ENCODE measurements at regions not wholly inside any gene's neighbourhood (a gene's known extent, or its start where the extent isn't known, plus 50 kb on each side); places are given as distances from the start of the nearest gene placed in this dataset.

GRCh38 chr17:34850023-34850422, 111.2 kb downstream of the CCT6B start:
- Histone ChIP-seq H3K27me3 (no peaks in the 10 kb centered on the region), H3K4me3 (no peak overlapping the region), H3K4me1 (peaks cover 0 to 4% (median 0%) of the 10 kb centered on the region in 12 donors), H3K9me3 (no peaks in the 10 kb centered on the region), H3K36me3 (no peaks in the 10 kb centered on the region), H3K27ac (no peak overlapping the region)
- ATAC-seq (no peak), DNase-seq (no peak)
- intact Hi-C loops (cut with DNase I) = no loop called here
- no peak for TF ChIP-seq CTCF (IDR thresholded peaks at IDR 0.05)
- no peak for TF ChIP-seq POLR2A (IDR thresholded peaks at IDR 0.05)
- 80 to 87% (median 82%) methylated on average over 4 of the region's 4 CpGs for whole genome bisulfite sequencing, 4 donors

GRCh38 chr17:34847938-34848337, 113.3 kb downstream of the CCT6B start:
- Histone ChIP-seq H3K27me3 (no peaks in the 10 kb centered on the region), H3K4me3 (no peak overlapping the region), H3K36me3 (no peaks in the 10 kb centered on the region), H3K27ac (no peak overlapping the region), H3K4me1 (no peaks in the 10 kb centered on the region), H3K9me3 (no peaks in the 10 kb centered on the region)
- TF ChIP-seq POLR2A (IDR thresholded peaks at IDR 0.05) = no peak
- TF ChIP-seq CTCF (IDR thresholded peaks at IDR 0.05) = no peak
- DNase-seq (no peak), ATAC-seq (no peak)
- intact Hi-C loops (cut with DNase I) = loop anchor here in 1 of 10 donors (10.0 kb wide), 1 partner anchor 63 kb away; no protein-coding TSS in a partner anchor
- WGBS, 4 donors = 33 to 55% (median 43%) methylated on average over 3 of the region's 3 CpGs

GRCh38 chr17:34845296-34845695, 116.0 kb downstream of the CCT6B start:
- Histone ChIP-seq H3K4me3 (no peak overlapping the region), H3K9me3 (no peaks in the 10 kb centered on the region), H3K27ac (no peak overlapping the region), H3K4me1 (no peaks in the 10 kb centered on the region), H3K36me3 (no peaks in the 10 kb centered on the region), H3K27me3 (peaks cover 0 to 2% (median 0%) of the 10 kb centered on the region in 9 donors)
- DNase-seq (no peak), ATAC-seq (no peak)
- TF ChIP-seq POLR2A (IDR thresholded peaks at IDR 0.05) (no peak), CTCF (IDR thresholded peaks at IDR 0.05) (no peak)
- intact Hi-C loops (cut with DNase I) = loop anchor here in 1 of 10 donors (10.0 kb wide), 1 partner anchor 60 kb away; no protein-coding TSS in a partner anchor
- 17 to 29% (median 27%) methylated on average over 3 of the region's 3 CpGs for WGBS, 4 donors

GRCh38 chr17:34843682-34844081, 117.6 kb downstream of the CCT6B start:
- no peak for ATAC-seq
- H3K9me3 ChIP-seq = no peaks in the 10 kb centered on the region
- 70 to 81% (median 78%) methylated on average over 3 of the region's 3 CpGs for WGBS, 4 donors
- no peak overlapping the region for H3K27ac ChIP-seq
- intact Hi-C loops (cut with DNase I) = loop anchor here in 1 of 10 donors (10.0 kb wide), 1 partner anchor 59 kb away; no protein-coding TSS in a partner anchor
- DNase-seq = no peak
- H3K4me3 ChIP-seq = no peak overlapping the region
- peaks cover 0 to 2% (median 0%) of the 10 kb centered on the region in 9 donors for H3K27me3 ChIP-seq
- no peaks in the 10 kb centered on the region for H3K4me1 ChIP-seq
- TF ChIP-seq POLR2A (IDR thresholded peaks at IDR 0.05) (no peak), CTCF (IDR thresholded peaks at IDR 0.05) (no peak)
- no peaks in the 10 kb centered on the region for H3K36me3 ChIP-seq
